ENCODE measurements at regions not wholly inside any gene's neighbourhood (a gene's known extent, or its start where the extent isn't known, plus 50 kb on each side); places are given as distances from the start of the nearest gene placed in this dataset.

DNA sequence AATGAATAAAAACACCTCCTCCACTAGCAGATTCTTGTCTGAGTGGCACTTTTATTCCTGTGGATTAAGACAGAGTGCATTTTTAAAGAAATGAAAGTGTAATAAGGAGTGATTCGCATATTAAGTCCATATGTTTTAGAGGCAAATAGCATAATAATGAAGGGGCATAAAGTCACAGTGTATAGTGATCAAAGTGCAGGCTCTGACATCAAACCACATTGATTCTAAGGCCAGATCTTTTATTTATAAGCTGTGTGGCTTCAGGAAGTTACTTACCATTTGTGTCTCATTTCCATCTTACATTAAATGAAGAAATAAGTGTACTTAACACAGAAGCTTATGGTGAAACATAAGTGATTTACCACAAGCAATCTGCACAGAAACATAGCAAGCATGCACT is 332.8 kb downstream of the GASK1B start:
- TF ChIP-seq CTCF (conservative IDR thresholded peaks at IDR 0.05; ENCODE audit: low read length): no peak
- no peak for TF ChIP-seq EZH2phosphoT487 (IDR thresholded peaks at IDR 0.05; ENCODE audit: borderline replicate concordance)

All from Loucy (cell line).